HEK293T (cell line): ENCODE measurements at regions not wholly inside any gene's neighbourhood (a gene's known extent, or its start where the extent isn't known, plus 50 kb on each side); places are given as distances from the start of the nearest gene placed in this dataset.

Experiments
- BHLHE40 ChIP-seq: fragments of 450-650 bp; IDR thresholded peaks from 2 replicates; pipeline ENCODE4 v1.6.1; 2016; ENCODE audit warnings: mild to moderate bottlenecking, moderate library complexity, borderline replicate concordance
- CTBP1 ChIP-seq: fragments of 450-650 bp; IDR thresholded peaks from 2 replicates; pipeline ENCODE4 v1.6.1; 2016; ENCODE audit warnings: borderline replicate concordance
- ELF4 ChIP-seq: fragments of 450-650 bp; IDR thresholded peaks from 2 replicates; pipeline ENCODE4 v1.6.1; 2017; ENCODE audit warnings: antibody characterized with exemption
- FOXA1 ChIP-seq: fragments of 450-650 bp; IDR thresholded peaks from 2 replicates; pipeline ENCODE4 v1.6.1; 2016; ENCODE audit warnings: mild to moderate bottlenecking
- FOXK2 ChIP-seq: fragments of 450-650 bp; IDR thresholded peaks from 2 replicates; pipeline ENCODE4 v1.6.1; 2016; ENCODE audit warnings: mild to moderate bottlenecking
- FOXM1 ChIP-seq: fragments of 450-650 bp; IDR thresholded peaks from 2 replicates; pipeline ENCODE4 v1.6.1; 2017; ENCODE audit warnings: mild to moderate bottlenecking, borderline replicate concordance
- NFRKB ChIP-seq: fragments of 450-650 bp; IDR thresholded peaks from 2 replicates; pipeline ENCODE4 v1.6.1; 2016; ENCODE audit warnings: mild to moderate bottlenecking, moderate library complexity
- SP1 ChIP-seq: fragments of 450-650 bp; IDR thresholded peaks from 2 replicates; pipeline ENCODE4 v1.6.1; 2017
- TARDBP ChIP-seq: fragments of 450-650 bp; IDR thresholded peaks from 2 replicates; pipeline ENCODE4 v1.6.1; 2016
- ZNF384 ChIP-seq: fragments of 450-650 bp; IDR thresholded peaks from 2 replicates; pipeline ENCODE4 v1.6.1; 2016
- TF ChIP-seq, protein P1 (sequence below): fragments of 450-650 bp; IDR thresholded peaks from 2 replicates; pipeline ENCODE4 v1.6.1; 2016

DNA sequence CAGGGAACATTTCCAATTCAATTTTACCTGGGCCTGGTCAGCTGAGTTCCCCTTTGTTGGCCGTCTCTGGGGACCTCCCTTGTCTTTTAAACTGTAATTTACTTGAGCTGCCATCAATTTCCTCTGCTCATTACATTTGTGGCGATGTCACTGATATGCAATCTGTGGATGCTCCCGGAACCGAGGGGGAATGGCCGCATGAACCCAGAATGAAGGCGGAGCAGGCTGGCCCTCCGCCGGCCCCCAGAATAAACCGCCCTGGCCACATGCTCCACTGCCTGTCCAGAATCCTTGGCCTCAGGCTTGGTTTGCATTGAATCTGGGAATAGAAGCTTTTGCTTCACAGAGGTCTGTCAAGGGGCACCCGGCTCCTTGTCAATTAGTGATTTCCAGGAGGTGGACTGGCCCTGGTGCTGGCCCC is 276.8 kb downstream of the TEX29 start:
- TF ChIP-seq BHLHE40, result no peak
- no peak for TF ChIP-seq SP1
- TF ChIP-seq NFRKB, result no peak
- no peak for TF ChIP-seq ZNF384
- no peak for TF ChIP-seq FOXA1
- no peak for TF ChIP-seq CTBP1
- no peak for TF ChIP-seq TARDBP
- TF ChIP-seq FOXK2, result no peak
- no peak for TF ChIP-seq ELF4
- no peak for TF ChIP-seq FOXM1
- TF ChIP-seq, protein P1, sequence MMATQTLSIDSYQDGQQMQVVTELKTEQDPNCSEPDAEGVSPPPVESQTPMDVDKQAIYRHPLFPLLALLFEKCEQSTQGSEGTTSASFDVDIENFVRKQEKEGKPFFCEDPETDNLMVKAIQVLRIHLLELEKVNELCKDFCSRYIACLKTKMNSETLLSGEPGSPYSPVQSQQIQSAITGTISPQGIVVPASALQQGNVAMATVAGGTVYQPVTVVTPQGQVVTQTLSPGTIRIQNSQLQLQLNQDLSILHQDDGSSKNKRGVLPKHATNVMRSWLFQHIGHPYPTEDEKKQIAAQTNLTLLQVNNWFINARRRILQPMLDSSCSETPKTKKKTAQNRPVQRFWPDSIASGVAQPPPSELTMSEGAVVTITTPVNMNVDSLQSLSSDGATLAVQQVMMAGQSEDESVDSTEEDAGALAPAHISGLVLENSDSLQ, result no peak
